Vagina (tissue), 2 donors: ENCODE measurements at regions not wholly inside any gene's neighbourhood (a gene's known extent, or its start where the extent isn't known, plus 50 kb on each side); places are given as distances from the start of the nearest gene placed in this dataset.

Experiments used
- POLR2A ChIP-seq, 2 donors: fragments of 450-650 bp; IDR thresholded peaks; one replicate each; pipeline ENCODE4 v1.6.1; 2017; ENCODE audit warnings: antibody characterized with exemption in 2 of 2, mild to moderate bottlenecking in 2 of 2, moderate library complexity in 2 of 2
- POLR2AphosphoS5 ChIP-seq, 2 donors: sonication (generic); formaldehyde crosslinking; IDR thresholded peaks; one replicate each; pipeline ENCODE4 v1.9.0; 2017; ENCODE audit warnings: antibody characterized with exemption in 2 of 2, mild to moderate bottlenecking in 2 of 2, low read depth in 1 of 2; ENCODE audit not compliant: insufficient read depth in 1 of 2
- TF ChIP-seq, protein P1 (sequence below), 3 experiments: fragments of 450-650 bp in 2 of 3; fragments of 200-600 bp in 1 of 3; sonication (generic) in 1 of 3; IDR thresholded peaks; one replicate each; pipeline ENCODE4 v1.5.1; 2017 to 2019; ENCODE audit warnings: antibody characterized with exemption in 3 of 3, mild to moderate bottlenecking in 2 of 3, moderate library complexity in 2 of 3

DNA sequence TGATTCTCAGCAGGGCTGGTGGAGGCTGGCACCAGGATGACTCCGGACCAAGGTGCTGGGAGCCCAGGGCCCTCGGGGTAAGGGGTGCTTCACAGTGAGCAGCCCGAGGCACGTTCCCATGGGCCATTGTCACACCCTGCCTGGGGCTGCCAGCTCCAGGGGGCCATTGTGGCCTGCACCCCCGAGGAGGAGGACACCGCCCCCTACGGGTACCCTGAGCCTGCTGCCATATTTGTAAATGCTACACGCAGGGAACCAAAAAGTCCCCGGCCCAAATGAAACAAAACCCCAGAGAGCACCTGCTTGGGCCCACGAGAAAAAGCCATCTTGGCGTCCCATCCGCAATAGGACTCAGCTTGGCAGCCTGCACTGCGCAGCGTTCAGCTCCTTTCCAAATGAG lies 64.7 kb upstream of the GATA5 start:
- TF ChIP-seq POLR2AphosphoS5 (IDR thresholded peaks at IDR 0.05; ENCODE audit: insufficient read depth in 1 of 2, low read depth in 1 of 2): no peak
- TF ChIP-seq, protein P1, sequence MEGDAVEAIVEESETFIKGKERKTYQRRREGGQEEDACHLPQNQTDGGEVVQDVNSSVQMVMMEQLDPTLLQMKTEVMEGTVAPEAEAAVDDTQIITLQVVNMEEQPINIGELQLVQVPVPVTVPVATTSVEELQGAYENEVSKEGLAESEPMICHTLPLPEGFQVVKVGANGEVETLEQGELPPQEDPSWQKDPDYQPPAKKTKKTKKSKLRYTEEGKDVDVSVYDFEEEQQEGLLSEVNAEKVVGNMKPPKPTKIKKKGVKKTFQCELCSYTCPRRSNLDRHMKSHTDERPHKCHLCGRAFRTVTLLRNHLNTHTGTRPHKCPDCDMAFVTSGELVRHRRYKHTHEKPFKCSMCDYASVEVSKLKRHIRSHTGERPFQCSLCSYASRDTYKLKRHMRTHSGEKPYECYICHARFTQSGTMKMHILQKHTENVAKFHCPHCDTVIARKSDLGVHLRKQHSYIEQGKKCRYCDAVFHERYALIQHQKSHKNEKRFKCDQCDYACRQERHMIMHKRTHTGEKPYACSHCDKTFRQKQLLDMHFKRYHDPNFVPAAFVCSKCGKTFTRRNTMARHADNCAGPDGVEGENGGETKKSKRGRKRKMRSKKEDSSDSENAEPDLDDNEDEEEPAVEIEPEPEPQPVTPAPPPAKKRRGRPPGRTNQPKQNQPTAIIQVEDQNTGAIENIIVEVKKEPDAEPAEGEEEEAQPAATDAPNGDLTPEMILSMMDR (IDR thresholded peaks at IDR 0.05): no peak
- TF ChIP-seq POLR2A (IDR thresholded peaks at IDR 0.05): no peak
